Ishikawa (cell line): ENCODE measurements at regions not wholly inside any gene's neighbourhood (a gene's known extent, or its start where the extent isn't known, plus 50 kb on each side); places are given as distances from the start of the nearest gene placed in this dataset.

Experiments
- CEBPB ChIP-seq: IDR thresholded peaks from 2 replicates; pipeline ENCODE4 v1.6.1; 2012
- CREB1 ChIP-seq: IDR thresholded peaks from 2 replicates; pipeline ENCODE4 v1.6.1; 2012; ENCODE audit warnings: low read depth
- EP300 ChIP-seq: IDR thresholded peaks from 2 replicates; pipeline ENCODE4 v1.6.1; 2012; ENCODE audit warnings: borderline replicate concordance
- FOXM1 ChIP-seq: IDR thresholded peaks from 2 replicates; pipeline ENCODE4 v1.6.1; 2012; ENCODE audit warnings: low read depth, borderline replicate concordance
- MAX ChIP-seq: IDR thresholded peaks from 2 replicates; pipeline ENCODE4 v1.6.1; 2012
- RAD21 ChIP-seq: IDR thresholded peaks from 2 replicates; pipeline ENCODE4 v1.6.1; 2012; ENCODE audit warnings: low read depth
- TAF1 ChIP-seq: IDR thresholded peaks from 2 replicates; pipeline ENCODE4 v1.6.1; 2012; ENCODE audit warnings: low read depth, mild to moderate bottlenecking
- TCF12 ChIP-seq: IDR thresholded peaks from 2 replicates; pipeline ENCODE4 v1.6.1; 2012; ENCODE audit warnings: low read depth
- TEAD4 ChIP-seq: IDR thresholded peaks from 2 replicates; pipeline ENCODE4 v1.6.1; 2012
- YY1 ChIP-seq: IDR thresholded peaks from 2 replicates; pipeline ENCODE4 v1.6.1; 2012; ENCODE audit warnings: low read depth
- ZBTB7A ChIP-seq: IDR thresholded peaks from 2 replicates; pipeline ENCODE4 v1.6.1; 2012; ENCODE audit warnings: low read depth
- TF ChIP-seq, protein P1 (sequence below): IDR thresholded peaks from 2 replicates; pipeline ENCODE4 v1.6.1; 2012; ENCODE audit warnings: low read depth, mild to moderate bottlenecking

DNA sequence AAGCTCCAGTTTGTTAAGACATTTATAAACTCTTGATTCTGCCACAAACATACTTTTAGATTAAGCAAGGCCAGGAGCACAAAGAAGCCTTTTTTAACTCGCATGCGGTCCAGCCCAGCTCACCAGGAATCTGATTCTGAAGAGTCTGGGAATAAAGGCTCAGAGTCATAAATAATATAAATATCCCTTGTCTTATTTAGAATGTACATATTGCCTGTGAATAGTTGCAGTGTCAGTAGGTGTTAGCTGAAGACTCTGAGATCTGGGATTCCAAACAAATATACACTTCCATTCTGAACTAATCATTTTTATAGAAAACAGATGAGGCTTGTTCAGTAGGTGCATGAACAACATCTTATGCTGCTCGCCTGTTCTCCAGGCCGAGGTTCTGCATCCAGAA, 59.1 kb upstream of the ELAC2 start:
- no peak for TF ChIP-seq RAD21
- TF ChIP-seq MAX: no peak
- TF ChIP-seq TAF1: no peak
- no peak for TF ChIP-seq ZBTB7A
- TF ChIP-seq EP300: no peak
- TF ChIP-seq CREB1: no peak
- TF ChIP-seq TCF12: no peak
- TF ChIP-seq CEBPB: no peak
- no peak for TF ChIP-seq TEAD4
- no peak for TF ChIP-seq FOXM1
- TF ChIP-seq, protein P1, sequence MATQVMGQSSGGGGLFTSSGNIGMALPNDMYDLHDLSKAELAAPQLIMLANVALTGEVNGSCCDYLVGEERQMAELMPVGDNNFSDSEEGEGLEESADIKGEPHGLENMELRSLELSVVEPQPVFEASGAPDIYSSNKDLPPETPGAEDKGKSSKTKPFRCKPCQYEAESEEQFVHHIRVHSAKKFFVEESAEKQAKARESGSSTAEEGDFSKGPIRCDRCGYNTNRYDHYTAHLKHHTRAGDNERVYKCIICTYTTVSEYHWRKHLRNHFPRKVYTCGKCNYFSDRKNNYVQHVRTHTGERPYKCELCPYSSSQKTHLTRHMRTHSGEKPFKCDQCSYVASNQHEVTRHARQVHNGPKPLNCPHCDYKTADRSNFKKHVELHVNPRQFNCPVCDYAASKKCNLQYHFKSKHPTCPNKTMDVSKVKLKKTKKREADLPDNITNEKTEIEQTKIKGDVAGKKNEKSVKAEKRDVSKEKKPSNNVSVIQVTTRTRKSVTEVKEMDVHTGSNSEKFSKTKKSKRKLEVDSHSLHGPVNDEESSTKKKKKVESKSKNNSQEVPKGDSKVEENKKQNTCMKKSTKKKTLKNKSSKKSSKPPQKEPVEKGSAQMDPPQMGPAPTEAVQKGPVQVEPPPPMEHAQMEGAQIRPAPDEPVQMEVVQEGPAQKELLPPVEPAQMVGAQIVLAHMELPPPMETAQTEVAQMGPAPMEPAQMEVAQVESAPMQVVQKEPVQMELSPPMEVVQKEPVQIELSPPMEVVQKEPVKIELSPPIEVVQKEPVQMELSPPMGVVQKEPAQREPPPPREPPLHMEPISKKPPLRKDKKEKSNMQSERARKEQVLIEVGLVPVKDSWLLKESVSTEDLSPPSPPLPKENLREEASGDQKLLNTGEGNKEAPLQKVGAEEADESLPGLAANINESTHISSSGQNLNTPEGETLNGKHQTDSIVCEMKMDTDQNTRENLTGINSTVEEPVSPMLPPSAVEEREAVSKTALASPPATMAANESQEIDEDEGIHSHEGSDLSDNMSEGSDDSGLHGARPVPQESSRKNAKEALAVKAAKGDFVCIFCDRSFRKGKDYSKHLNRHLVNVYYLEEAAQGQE: no peak
- TF ChIP-seq YY1: no peak
